ENCODE measurements at regions not wholly inside any gene's neighbourhood (a gene's known extent, or its start where the extent isn't known, plus 50 kb on each side); places are given as distances from the start of the nearest gene placed in this dataset.

DNA sequence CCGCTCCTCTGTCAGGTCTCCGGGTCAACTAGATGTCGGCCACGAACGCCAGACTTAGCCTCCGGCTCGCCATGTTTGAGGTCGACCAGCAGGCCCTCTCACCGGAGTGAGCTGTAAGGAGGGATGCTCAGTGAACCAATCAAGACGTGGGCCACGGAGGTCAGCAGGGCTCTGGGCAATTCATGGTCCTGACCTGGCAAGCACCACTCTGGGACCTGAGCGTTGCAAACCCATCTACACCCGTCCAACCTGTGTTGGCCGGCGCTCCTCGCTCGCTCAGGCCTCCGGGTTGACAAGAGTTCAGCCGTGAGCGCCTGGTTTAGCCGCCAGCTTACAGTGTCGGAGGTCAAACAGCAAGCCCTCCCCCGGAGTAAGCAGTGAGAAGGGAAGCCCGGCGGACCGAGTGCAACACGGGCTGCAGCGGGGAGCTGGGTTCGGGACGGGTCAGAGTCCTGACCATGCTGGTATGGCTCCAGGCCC lies 1361.9 kb downstream of the UQCRFS1 start:
- ChIA-PET CTCF (no interaction called here), POLR2A (no interaction called here)
- H3K9me3 ChIP-seq (ENCODE audit: control insufficient read depth, insufficient read depth, low read depth, low read length), result peaks cover 3% of the 10 kb centered on the region
- TF ChIP-seq ZNF248 (tag by site-specific recombination; IDR thresholded peaks at IDR 0.05), result no peak
- H3K4me1 ChIP-seq (ENCODE audit: control insufficient read depth, insufficient read depth, low read length), result no peaks in the 10 kb centered on the region
- no peak overlapping the region for H3K27ac ChIP-seq (ENCODE audit: extremely low read depth, low read depth, low read length)
- no peaks in the 10 kb centered on the region for H3K36me3 ChIP-seq (ENCODE audit: control insufficient read depth in 2 of 2, insufficient read depth in 1 of 2, low read length in 2 of 2)
- H3K4me3 ChIP-seq (ENCODE audit: low read depth, low read length), result no peak overlapping the region

DNA sequence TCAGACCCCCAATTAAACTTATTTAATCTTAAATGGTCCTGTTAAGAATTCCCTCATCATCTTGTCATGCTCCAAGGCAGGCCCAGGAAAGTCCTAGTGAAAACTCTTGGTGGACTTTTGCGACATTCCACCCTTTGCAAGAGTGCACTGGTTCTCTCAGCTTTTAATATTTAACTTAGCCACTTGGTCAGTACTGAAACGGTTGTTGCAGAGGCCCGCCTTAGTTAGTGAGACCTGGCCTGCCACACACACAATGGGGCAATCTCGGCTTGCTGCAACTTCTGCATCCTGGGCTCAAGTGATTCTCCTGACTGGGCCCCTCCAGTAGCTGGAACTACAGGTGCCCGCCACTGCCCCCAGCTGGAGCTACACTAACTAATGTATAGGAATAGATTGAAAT lies 1366.0 kb downstream of the UQCRFS1 start:
- H3K4me3 ChIP-seq (ENCODE audit: low read depth, low read length), result no peak overlapping the region
- H3K9me3 ChIP-seq (ENCODE audit: control insufficient read depth, insufficient read depth, low read depth, low read length), result peaks cover 3% of the 10 kb centered on the region; the same call in 1 of the 2 replicates
- no peak overlapping the region for H3K27ac ChIP-seq (ENCODE audit: extremely low read depth, low read depth, low read length)
- ChIA-PET CTCF (interaction anchor here (0.6 to 0.8 kb wide), 2 partner anchors 26 to 85 kb away, joined by 3 to 6 read pairs; no protein-coding TSS in a partner anchor), POLR2A (no interaction called here)
- no peaks in the 10 kb centered on the region for H3K4me1 ChIP-seq (ENCODE audit: control insufficient read depth, insufficient read depth, low read length)
- TF ChIP-seq ZNF473 (tag by site-specific recombination; IDR thresholded peaks at IDR 0.05) (no peak), WT1 (tag by site-specific recombination; IDR thresholded peaks at IDR 0.05) (no peak), ZNF416 (tag by site-specific recombination; IDR thresholded peaks at IDR 0.05) (no peak), ZNF157 (tag by site-specific recombination; IDR thresholded peaks at IDR 0.05) (no peak), ZNF394 (tag by site-specific recombination; IDR thresholded peaks at IDR 0.05; ENCODE audit: borderline replicate concordance) (no peak), SALL2 (tag by site-specific recombination; IDR thresholded peaks at IDR 0.05; ENCODE audit: borderline replicate concordance) (no peak)
- TF ChIP-seq, protein P1, sequence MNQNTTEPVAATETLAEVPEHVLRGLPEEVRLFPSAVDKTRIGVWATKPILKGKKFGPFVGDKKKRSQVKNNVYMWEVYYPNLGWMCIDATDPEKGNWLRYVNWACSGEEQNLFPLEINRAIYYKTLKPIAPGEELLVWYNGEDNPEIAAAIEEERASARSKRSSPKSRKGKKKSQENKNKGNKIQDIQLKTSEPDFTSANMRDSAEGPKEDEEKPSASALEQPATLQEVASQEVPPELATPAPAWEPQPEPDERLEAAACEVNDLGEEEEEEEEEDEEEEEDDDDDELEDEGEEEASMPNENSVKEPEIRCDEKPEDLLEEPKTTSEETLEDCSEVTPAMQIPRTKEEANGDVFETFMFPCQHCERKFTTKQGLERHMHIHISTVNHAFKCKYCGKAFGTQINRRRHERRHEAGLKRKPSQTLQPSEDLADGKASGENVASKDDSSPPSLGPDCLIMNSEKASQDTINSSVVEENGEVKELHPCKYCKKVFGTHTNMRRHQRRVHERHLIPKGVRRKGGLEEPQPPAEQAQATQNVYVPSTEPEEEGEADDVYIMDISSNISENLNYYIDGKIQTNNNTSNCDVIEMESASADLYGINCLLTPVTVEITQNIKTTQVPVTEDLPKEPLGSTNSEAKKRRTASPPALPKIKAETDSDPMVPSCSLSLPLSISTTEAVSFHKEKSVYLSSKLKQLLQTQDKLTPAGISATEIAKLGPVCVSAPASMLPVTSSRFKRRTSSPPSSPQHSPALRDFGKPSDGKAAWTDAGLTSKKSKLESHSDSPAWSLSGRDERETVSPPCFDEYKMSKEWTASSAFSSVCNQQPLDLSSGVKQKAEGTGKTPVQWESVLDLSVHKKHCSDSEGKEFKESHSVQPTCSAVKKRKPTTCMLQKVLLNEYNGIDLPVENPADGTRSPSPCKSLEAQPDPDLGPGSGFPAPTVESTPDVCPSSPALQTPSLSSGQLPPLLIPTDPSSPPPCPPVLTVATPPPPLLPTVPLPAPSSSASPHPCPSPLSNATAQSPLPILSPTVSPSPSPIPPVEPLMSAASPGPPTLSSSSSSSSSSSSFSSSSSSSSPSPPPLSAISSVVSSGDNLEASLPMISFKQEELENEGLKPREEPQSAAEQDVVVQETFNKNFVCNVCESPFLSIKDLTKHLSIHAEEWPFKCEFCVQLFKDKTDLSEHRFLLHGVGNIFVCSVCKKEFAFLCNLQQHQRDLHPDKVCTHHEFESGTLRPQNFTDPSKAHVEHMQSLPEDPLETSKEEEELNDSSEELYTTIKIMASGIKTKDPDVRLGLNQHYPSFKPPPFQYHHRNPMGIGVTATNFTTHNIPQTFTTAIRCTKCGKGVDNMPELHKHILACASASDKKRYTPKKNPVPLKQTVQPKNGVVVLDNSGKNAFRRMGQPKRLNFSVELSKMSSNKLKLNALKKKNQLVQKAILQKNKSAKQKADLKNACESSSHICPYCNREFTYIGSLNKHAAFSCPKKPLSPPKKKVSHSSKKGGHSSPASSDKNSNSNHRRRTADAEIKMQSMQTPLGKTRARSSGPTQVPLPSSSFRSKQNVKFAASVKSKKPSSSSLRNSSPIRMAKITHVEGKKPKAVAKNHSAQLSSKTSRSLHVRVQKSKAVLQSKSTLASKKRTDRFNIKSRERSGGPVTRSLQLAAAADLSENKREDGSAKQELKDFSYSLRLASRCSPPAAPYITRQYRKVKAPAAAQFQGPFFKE (tag by site-specific recombination; IDR thresholded peaks at IDR 0.05; ENCODE audit: borderline replicate concordance), result no peak
- TF ChIP-seq, protein P2, sequence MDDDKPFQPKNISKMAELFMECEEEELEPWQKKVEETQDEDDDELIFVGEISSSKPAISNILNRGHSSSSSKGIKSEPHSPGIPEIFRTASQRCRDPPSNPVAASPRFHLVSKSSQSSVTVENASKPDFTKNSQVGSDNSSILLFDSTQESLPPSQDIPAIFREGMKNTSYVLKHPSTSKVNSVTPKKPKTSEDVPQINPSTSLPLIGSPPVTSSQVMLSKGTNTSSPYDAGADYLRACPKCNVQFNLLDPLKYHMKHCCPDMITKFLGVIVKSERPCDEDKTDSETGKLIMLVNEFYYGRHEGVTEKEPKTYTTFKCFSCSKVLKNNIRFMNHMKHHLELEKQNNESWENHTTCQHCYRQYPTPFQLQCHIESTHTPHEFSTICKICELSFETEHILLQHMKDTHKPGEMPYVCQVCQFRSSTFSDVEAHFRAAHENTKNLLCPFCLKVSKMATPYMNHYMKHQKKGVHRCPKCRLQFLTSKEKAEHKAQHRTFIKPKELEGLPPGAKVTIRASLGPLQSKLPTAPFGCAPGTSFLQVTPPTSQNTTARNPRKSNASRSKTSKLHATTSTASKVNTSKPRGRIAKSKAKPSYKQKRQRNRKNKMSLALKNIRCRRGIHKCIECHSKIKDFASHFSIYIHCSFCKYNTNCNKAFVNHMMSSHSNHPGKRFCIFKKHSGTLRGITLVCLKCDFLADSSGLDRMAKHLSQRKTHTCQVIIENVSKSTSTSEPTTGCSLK (tag by site-specific recombination; IDR thresholded peaks at IDR 0.05), result no peak
- no peaks in the 10 kb centered on the region for H3K36me3 ChIP-seq (ENCODE audit: control insufficient read depth in 2 of 2, insufficient read depth in 1 of 2, low read length in 2 of 2)

DNA sequence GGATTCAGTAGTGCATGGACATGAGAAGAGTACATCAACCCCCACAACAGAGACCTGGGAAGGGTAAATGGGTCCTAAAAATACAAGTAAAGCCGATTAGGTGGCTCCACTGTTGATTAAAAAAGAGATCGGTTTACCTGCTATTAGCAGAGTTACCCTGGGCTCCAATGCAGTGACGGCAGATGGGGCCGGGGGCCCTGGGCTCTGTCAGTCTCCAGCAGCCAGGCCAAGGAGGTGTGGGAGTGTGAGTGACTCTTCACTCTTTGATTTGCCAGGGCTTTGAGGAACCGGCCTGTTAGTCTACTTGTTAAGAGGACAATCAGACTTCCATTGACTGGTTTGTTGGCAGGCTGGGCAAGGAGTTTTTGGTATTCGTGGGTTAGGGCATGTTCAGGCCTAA lies 1368.7 kb downstream of the UQCRFS1 start:
- Histone ChIP-seq H3K4me3 (ENCODE audit: low read depth, low read length) (no peak overlapping the region), H3K36me3 (ENCODE audit: control insufficient read depth in 2 of 2, insufficient read depth in 1 of 2, low read length in 2 of 2) (no peaks in the 10 kb centered on the region), H3K27ac (ENCODE audit: extremely low read depth, low read depth, low read length) (no peak overlapping the region), H3K9me3 (ENCODE audit: control insufficient read depth, insufficient read depth, low read depth, low read length) (no peaks in the 10 kb centered on the region; the same call in 1 of the 2 replicates), H3K4me1 (ENCODE audit: control insufficient read depth, insufficient read depth, low read length) (no peaks in the 10 kb centered on the region)
- TF ChIP-seq ZNF623 (tag by site-specific recombination; IDR thresholded peaks at IDR 0.05) (no peak), MEIS1 (CRISPR knock-in tag; IDR thresholded peaks at IDR 0.05; ENCODE audit: borderline replicate concordance) (no peak), HOXC10 (CRISPR knock-in tag; IDR thresholded peaks at IDR 0.05) (no peak), ZNF169 (tag by site-specific recombination; IDR thresholded peaks at IDR 0.05) (no peak), GLIS1 (tag by site-specific recombination; IDR thresholded peaks at IDR 0.05) (no peak), ZNF292 (tag by site-specific recombination; IDR thresholded peaks at IDR 0.05; ENCODE audit: borderline replicate concordance, low read depth) (no peak), ZNF311 (tag by site-specific recombination; IDR thresholded peaks at IDR 0.05; ENCODE audit: borderline replicate concordance) (no peak), ZNF146 (tag by site-specific recombination; IDR thresholded peaks at IDR 0.05) (no peak)
- TF ChIP-seq, protein P3, sequence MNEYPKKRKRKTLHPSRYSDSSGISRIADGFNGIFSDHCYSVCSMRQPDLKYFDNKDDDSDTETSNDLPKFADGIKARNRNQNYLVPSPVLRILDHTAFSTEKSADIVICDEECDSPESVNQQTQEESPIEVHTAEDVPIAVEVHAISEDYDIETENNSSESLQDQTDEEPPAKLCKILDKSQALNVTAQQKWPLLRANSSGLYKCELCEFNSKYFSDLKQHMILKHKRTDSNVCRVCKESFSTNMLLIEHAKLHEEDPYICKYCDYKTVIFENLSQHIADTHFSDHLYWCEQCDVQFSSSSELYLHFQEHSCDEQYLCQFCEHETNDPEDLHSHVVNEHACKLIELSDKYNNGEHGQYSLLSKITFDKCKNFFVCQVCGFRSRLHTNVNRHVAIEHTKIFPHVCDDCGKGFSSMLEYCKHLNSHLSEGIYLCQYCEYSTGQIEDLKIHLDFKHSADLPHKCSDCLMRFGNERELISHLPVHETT (tag by site-specific recombination; IDR thresholded peaks at IDR 0.05), result no peak
- TF ChIP-seq, protein P4, sequence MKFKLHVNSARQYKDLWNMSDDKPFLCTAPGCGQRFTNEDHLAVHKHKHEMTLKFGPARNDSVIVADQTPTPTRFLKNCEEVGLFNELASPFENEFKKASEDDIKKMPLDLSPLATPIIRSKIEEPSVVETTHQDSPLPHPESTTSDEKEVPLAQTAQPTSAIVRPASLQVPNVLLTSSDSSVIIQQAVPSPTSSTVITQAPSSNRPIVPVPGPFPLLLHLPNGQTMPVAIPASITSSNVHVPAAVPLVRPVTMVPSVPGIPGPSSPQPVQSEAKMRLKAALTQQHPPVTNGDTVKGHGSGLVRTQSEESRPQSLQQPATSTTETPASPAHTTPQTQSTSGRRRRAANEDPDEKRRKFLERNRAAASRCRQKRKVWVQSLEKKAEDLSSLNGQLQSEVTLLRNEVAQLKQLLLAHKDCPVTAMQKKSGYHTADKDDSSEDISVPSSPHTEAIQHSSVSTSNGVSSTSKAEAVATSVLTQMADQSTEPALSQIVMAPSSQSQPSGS (tag by site-specific recombination; IDR thresholded peaks at IDR 0.05; ENCODE audit: low read depth), result no peak
- TF ChIP-seq, protein P5, sequence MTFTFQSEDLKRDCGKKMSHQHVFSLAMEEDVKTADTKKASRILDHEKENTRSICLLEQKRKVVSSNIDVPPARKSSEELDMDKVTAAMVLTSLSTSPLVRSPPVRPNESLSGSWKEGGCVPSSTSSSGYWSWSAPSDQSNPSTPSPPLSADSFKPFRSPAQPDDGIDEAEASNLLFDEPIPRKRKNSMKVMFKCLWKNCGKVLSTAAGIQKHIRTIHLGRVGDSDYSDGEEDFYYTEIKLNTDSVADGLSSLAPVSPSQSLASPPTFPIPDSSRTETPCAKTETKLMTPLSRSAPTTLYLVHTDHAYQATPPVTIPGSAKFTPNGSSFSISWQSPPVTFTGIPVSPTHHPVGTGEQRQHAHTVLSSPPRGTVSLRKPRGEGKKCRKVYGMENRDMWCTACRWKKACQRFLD (tag by site-specific recombination; IDR thresholded peaks at IDR 0.05), result no peak
- ChIA-PET CTCF (no interaction called here), POLR2A (no interaction called here)
